Erythroblast (primary cell): ENCODE measurements at regions not wholly inside any gene's neighbourhood (a gene's known extent, or its start where the extent isn't known, plus 50 kb on each side); places are given as distances from the start of the nearest gene placed in this dataset.

Source experiments
- GATA1 ChIP-seq: IDR thresholded peaks from 2 replicates; pipeline ENCODE4 v1.6.1; 2011; ENCODE audit warnings: low read depth, mild to moderate bottlenecking, control low read depth, low read length, moderate library complexity
- POLR2A ChIP-seq: IDR thresholded peaks from 2 replicates; pipeline ENCODE4 v1.6.1; 2011; ENCODE audit warnings: mild to moderate bottlenecking, low read length

DNA sequence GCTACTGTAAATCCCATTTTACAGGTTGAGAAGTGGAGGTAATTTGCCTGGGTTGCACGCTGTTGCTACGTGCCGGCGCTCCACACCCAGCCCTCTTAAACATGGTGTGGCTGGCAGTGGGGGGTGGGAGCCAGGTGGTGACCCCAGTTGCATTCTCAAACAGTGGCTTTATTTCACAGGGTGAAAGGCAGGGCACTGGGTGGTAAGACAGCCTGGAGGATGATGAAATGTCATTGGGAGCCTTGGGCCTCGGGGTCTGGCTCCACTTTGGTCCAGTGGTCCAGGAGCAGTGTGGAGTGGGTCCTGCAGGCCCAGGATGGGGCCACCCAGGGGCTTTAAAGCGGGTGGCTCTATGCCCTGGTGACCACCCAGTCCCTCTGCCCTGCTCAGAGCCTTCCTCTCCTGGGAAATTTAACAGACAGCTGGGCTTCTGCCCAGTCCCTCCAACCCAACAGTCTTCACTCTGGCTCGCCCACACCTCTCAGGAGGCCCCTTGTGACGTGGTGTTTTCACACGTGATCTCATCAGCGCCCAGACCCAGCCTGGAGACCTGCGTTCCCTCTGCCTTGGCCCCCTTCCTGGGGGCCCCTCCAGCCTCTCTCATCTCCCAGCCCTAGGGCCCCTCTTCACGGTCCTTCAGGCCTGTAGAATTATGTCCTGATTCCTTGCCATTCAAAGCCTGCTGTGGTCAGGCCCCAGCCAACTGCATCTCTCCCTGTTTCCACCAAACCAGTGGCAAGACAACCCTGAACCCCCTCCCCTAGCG, 92.5 kb downstream of the INHBB start:
- TF ChIP-seq POLR2A: no peak
- TF ChIP-seq GATA1: no peak
